ENCODE measurements at regions not wholly inside any gene's neighbourhood (a gene's known extent, or its start where the extent isn't known, plus 50 kb on each side); places are given as distances from the start of the nearest gene placed in this dataset.

GRCh38 chr1:57788313-57788712 lies 364.5 kb upstream of the DAB1 start:
- Histone ChIP-seq H3K4me2 (ENCODE audit: low read length) (no peak overlapping the region), H3K79me2 (ENCODE audit: insufficient read depth, low read length) (no peaks in the 10 kb centered on the region), H3K27ac (ENCODE audit: low read depth, low read length) (no peak overlapping the region), H3K9me3 (ENCODE audit: insufficient read depth, low read depth, low read length) (no peaks in the 10 kb centered on the region), H3K9ac (ENCODE audit: low read length) (no peak overlapping the region), H3K36me3 (ENCODE audit: insufficient read depth, low read length) (no peaks in the 10 kb centered on the region), H3K27me3 (ENCODE audit: insufficient read depth, low read length) (no peaks in the 10 kb centered on the region), H3K4me1 (ENCODE audit: insufficient read depth, low read length) (no peaks in the 10 kb centered on the region), H2AFZ (ENCODE audit: low read depth, low read length) (no peak overlapping the region), H3K4me3 (ENCODE audit: insufficient read depth, low read depth, low read length) (no peak overlapping the region), H4K20me1 (ENCODE audit: insufficient read depth, low read length) (no peaks in the 10 kb centered on the region)
- FAIRE-seq (no peak), DNase-seq (ENCODE audit: low read depth) (no peak)
- Mint-ChIP-seq H3K9me3 (ENCODE audit: unreplicated experiment) (peaks cover 3% of the 10 kb centered on the region), H3K4me1 (ENCODE audit: low read depth, unreplicated experiment) (peaks cover 11% of the 10 kb centered on the region), H3K36me3 (ENCODE audit: low read depth, unreplicated experiment) (no peaks in the 10 kb centered on the region), H3K27me3 (ENCODE audit: low read depth, unreplicated experiment) (peaks cover 15% of the 10 kb centered on the region), H3K4me3 (ENCODE audit: unreplicated experiment) (no peak overlapping the region), H3K27ac (ENCODE audit: unreplicated experiment) (no peak overlapping the region)
- TF ChIP-seq CTCF (IDR thresholded peaks at IDR 0.05; ENCODE audit: insufficient read depth, low read depth, low read length) (no peak), EZH2 (IDR thresholded peaks at IDR 0.05; ENCODE audit: insufficient read depth, low read length) (no peak)

DNA sequence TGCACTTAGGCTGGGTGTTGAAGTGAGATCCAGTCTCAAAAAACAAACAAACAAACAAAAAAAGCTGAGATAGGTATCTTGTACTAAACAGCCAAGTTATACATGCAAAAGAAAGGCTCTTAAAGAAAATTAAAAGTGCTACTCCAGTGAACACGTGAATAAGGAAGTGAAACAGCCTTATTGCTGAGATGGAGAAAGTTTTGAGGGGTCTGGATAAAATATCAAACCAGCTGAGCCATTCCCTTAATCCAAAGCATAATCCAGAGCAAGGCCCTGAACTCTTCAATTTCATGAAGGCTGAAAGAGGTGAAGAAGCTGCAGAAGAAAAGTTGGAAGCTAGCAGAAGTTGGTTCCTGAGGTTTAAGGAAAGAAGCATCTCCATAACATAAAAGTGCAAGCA lies 360.5 kb upstream of the DAB1 start:
- Mint-ChIP-seq H3K36me3 (ENCODE audit: low read depth, unreplicated experiment) (no peaks in the 10 kb centered on the region), H3K27ac (ENCODE audit: unreplicated experiment) (no peak overlapping the region), H3K4me1 (ENCODE audit: low read depth, unreplicated experiment) (peaks cover 11% of the 10 kb centered on the region), H3K27me3 (ENCODE audit: low read depth, unreplicated experiment) (peaks cover 4% of the 10 kb centered on the region), H3K4me3 (ENCODE audit: unreplicated experiment) (no peak overlapping the region), H3K9me3 (ENCODE audit: unreplicated experiment) (peaks cover 2% of the 10 kb centered on the region)
- Histone ChIP-seq H3K79me2 (ENCODE audit: insufficient read depth, low read length) (no peaks in the 10 kb centered on the region), H3K4me3 (ENCODE audit: insufficient read depth, low read depth, low read length) (no peak overlapping the region), H3K9ac (ENCODE audit: low read length) (no peak overlapping the region), H3K9me3 (ENCODE audit: insufficient read depth, low read depth, low read length) (no peaks in the 10 kb centered on the region), H2AFZ (ENCODE audit: low read depth, low read length) (no peak overlapping the region), H3K27ac (ENCODE audit: low read depth, low read length) (no peak overlapping the region), H3K4me1 (ENCODE audit: insufficient read depth, low read length) (no peaks in the 10 kb centered on the region), H3K27me3 (ENCODE audit: insufficient read depth, low read length) (no peaks in the 10 kb centered on the region), H4K20me1 (ENCODE audit: insufficient read depth, low read length) (no peaks in the 10 kb centered on the region), H3K36me3 (ENCODE audit: insufficient read depth, low read length) (no peaks in the 10 kb centered on the region), H3K4me2 (ENCODE audit: low read length) (no peak overlapping the region)
- FAIRE-seq (no peak), DNase-seq (ENCODE audit: low read depth) (no peak)
- TF ChIP-seq CTCF (IDR thresholded peaks at IDR 0.05; ENCODE audit: insufficient read depth, low read depth, low read length) = no peak
- no peak for TF ChIP-seq EZH2 (IDR thresholded peaks at IDR 0.05; ENCODE audit: insufficient read depth, low read length)

GRCh38 chr1:57782357-57782756 lies 358.5 kb upstream of the DAB1 start:
- no peaks in the 10 kb centered on the region for H3K79me2 ChIP-seq (ENCODE audit: insufficient read depth, low read length)
- no peaks in the 10 kb centered on the region for H3K4me1 ChIP-seq (ENCODE audit: insufficient read depth, low read length)
- no peak overlapping the region for H3K4me2 ChIP-seq (ENCODE audit: low read length)
- H3K36me3 ChIP-seq (ENCODE audit: insufficient read depth, low read length) = no peaks in the 10 kb centered on the region
- no peak for DNase-seq (ENCODE audit: low read depth)
- TF ChIP-seq EZH2 (IDR thresholded peaks at IDR 0.05; ENCODE audit: insufficient read depth, low read length) (no peak), CTCF (IDR thresholded peaks at IDR 0.05; ENCODE audit: insufficient read depth, low read depth, low read length) (no peak)
- H3K27me3 ChIP-seq (ENCODE audit: insufficient read depth, low read length) = no peaks in the 10 kb centered on the region
- no peak overlapping the region for H3K27ac ChIP-seq (ENCODE audit: low read depth, low read length)
- Mint-ChIP-seq H3K4me1 (ENCODE audit: low read depth, unreplicated experiment) (no peaks in the 10 kb centered on the region), H3K36me3 (ENCODE audit: low read depth, unreplicated experiment) (no peaks in the 10 kb centered on the region), H3K4me3 (ENCODE audit: unreplicated experiment) (no peak overlapping the region), H3K27me3 (ENCODE audit: low read depth, unreplicated experiment) (peaks cover 4% of the 10 kb centered on the region), H3K9me3 (ENCODE audit: unreplicated experiment) (peaks cover 2% of the 10 kb centered on the region), H3K27ac (ENCODE audit: unreplicated experiment) (no peak overlapping the region)
- no peaks in the 10 kb centered on the region for H3K9me3 ChIP-seq (ENCODE audit: insufficient read depth, low read depth, low read length)
- no peak overlapping the region for H2AFZ ChIP-seq (ENCODE audit: low read depth, low read length)
- no peak overlapping the region for H3K4me3 ChIP-seq (ENCODE audit: insufficient read depth, low read depth, low read length)
- no peaks in the 10 kb centered on the region for H4K20me1 ChIP-seq (ENCODE audit: insufficient read depth, low read length)
- H3K9ac ChIP-seq (ENCODE audit: low read length) = no peak overlapping the region
- FAIRE-seq = no peak

Data from astrocyte (in vitro differentiated cells and primary cell).